D721Med (cell line): ENCODE measurements at regions not wholly inside any gene's neighbourhood (a gene's known extent, or its start where the extent isn't known, plus 50 kb on each side); places are given as distances from the start of the nearest gene placed in this dataset.

Experiments
- DNase-seq: peaks from one replicate; pipeline ENCODE4 v3.0.0; 2011; ENCODE audit warnings: low spot score; ENCODE audit not compliant: insufficient read length
- FAIRE-seq: peaks from 2 replicates; lab custom pipeline; 2011; peaks lifted over from hg19 to GRCh38; lab: Jason Lieb, UNC
- TF ChIP-seq, protein P1 (sequence below): IDR thresholded peaks from 2 replicates; pipeline ENCODE4 v1.5.1; 2012; ENCODE audit warnings: mild to moderate bottlenecking, control low read depth; ENCODE audit not compliant: insufficient read depth; ENCODE audit errors: missing control alignments

DNA sequence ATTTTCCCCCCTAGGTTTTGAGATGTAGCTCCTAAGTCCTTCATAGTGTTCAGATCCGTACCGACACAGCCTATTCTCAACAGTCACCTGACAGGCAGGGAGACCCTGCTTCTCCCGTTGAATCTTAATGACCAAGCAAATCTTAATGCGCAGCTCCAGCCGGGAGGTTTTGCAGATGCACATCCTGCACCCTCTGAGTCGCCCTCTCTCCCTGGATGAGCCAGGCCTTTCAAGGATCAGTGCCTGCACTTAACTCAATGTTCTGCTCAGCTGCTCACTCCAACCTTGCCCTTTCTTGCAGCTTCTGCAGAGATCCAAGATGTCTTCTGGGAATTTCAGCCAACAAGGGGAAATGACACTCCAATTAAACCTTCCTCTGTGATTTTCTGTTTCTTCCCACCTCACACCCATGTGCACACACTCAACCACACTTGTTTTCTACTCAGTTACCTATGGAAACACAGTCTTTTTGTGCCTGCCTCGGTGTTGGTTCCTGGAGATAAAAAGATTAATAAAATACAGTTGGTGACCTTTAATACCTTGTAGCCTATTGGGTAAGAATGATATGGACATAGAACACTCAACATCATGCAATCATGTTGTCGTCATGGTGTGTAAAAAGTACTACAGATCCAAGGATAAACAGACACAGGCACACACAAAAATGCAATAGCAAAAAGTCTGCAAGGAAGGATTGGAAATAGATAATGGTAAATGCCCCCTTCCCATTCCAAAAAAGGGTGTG lies 76.9 kb upstream of the DYNLRB2 start:
- DNase-seq (no peak), FAIRE-seq (no peak)
- TF ChIP-seq, protein P1, sequence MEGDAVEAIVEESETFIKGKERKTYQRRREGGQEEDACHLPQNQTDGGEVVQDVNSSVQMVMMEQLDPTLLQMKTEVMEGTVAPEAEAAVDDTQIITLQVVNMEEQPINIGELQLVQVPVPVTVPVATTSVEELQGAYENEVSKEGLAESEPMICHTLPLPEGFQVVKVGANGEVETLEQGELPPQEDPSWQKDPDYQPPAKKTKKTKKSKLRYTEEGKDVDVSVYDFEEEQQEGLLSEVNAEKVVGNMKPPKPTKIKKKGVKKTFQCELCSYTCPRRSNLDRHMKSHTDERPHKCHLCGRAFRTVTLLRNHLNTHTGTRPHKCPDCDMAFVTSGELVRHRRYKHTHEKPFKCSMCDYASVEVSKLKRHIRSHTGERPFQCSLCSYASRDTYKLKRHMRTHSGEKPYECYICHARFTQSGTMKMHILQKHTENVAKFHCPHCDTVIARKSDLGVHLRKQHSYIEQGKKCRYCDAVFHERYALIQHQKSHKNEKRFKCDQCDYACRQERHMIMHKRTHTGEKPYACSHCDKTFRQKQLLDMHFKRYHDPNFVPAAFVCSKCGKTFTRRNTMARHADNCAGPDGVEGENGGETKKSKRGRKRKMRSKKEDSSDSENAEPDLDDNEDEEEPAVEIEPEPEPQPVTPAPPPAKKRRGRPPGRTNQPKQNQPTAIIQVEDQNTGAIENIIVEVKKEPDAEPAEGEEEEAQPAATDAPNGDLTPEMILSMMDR, result no peak

DNA sequence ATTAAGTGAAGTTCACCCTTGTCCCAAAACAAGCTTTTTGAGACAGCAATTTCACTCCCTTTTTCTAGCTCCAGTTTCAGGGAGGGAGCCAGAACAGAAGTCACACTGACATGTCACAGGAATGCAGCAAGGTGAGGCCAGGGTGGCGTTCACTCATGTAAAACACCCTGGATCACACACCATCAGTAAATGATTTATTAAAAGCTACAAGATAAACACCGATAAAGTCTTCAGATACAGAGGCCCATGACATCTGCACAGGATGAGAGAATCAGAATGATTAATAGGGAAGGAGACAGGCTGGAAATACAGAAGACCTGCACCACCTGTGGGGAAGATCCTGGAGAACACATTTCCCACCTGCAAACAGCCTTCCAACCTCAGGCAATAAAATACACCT lies 77.5 kb upstream of the DYNLRB2 start:
- FAIRE-seq (no peak), DNase-seq (no peak)
- TF ChIP-seq, protein P1, result no peak

DNA sequence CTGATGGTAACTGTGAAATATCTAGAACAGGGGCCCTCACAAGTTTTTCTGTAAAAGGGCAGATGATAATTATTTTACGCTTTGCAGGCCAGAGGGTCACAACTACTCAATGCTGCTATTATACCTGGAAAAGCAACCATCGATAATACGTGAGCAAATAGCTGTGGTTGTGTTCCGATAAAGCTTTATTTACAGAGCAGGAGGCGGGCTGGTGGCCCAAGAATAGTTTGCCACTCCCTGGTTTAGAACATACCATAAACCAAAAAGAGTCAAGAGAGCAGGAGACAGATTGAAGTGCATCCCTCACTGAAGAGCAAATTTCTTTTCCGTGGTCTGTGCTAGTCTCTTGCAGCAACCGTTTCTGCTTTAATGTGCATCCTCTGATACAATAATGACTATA lies 77.9 kb upstream of the DYNLRB2 start:
- DNase-seq, result no peak
- TF ChIP-seq, protein P1, result no peak
- no peak for FAIRE-seq

DNA sequence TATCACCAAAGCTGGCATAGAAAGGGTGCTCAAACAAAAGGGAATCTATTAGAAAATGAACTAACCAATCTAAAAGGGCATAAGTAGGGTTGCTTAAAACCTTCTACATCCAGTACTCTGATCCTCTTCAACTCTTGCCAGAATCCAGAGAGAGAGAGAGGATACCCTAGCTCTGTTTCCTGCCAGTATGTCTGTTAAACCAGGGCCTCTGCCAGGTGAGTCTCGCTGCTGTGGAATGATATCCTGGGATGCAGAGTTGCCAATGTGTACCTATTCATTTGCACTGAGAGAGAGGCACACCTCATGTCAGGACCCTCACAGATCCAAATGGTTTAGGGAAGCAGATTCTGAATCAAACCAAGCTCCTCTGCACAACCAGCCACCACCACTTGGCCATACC lies 79.8 kb upstream of the DYNLRB2 start:
- DNase-seq, result no peak
- FAIRE-seq, result no peak
- TF ChIP-seq, protein P1, result no peak

DNA sequence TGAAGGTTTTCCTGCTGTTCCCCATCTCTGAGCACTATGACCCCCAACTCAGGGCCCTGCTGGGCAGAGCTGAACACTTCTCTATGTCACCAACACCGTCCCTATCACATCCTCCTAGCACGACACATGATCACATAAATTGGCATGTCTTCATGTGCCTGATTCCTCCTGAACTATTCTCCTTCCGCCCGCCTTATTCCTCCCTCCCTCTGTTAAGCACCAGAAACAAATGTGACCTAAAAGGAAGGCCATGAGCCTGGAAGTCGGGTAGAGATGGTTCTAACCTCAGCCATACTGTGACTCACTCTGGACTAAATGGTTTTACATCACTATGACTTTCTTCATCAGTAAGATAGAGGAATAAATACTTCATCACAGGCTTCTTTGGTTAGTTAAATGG lies 80.8 kb upstream of the DYNLRB2 start:
- FAIRE-seq, result no peak
- DNase-seq, result no peak
- TF ChIP-seq, protein P1, result no peak

DNA sequence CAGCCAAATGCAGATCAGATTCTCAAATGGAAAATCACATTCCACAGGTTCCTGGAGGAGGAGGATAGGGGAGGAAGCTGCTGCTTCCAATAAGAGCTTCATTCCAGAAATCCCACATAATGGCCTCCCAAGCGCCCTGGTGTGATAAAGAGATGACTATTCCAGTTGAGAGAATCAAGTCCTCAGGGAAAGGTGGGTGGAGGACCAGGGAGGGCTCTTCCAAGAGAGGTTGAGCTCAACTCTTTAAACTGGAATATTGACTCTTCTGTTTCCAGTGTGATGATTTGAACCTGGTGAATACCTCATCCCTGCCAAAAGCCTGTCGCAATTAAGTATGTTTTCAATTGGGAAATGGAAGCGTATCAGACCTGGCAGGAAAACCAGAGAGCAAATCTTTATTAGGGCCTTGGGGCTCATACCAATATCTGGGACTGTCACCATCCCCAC lies 81.4 kb upstream of the DYNLRB2 start:
- TF ChIP-seq, protein P1, result no peak
- FAIRE-seq (no peak), DNase-seq (no peak)

DNA sequence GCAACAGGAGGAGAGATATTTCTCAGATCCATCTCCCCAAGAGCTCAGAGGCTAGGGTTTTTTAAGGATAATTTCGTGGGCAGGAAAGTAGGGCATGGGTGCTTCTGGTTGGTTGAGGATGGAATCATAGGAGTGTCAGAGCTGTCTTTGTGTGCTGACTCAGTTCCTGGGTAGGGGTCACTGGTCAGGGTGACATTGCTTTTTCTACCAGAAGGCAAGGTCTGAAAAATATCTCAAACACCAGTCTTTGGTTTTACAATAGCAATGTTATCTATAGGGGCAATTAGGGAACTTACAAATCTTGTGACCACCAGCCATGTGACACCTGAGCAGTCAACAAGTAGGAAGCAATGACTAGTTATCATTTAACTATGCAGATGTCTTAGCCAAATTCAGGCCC lies 82.9 kb upstream of the DYNLRB2 start:
- FAIRE-seq (no peak), DNase-seq (no peak)
- TF ChIP-seq, protein P1, result no peak
